ENCODE measurements at regions not wholly inside any gene's neighbourhood (a gene's known extent, or its start where the extent isn't known, plus 50 kb on each side); places are given as distances from the start of the nearest gene placed in this dataset.

- TF ChIP-seq CTCF (conservative IDR thresholded peaks at IDR 0.05) (no peak), ZFX (IDR thresholded peaks at IDR 0.05) (no peak)
Observed at GRCh38 chr3:26368312-26368711, 254.3 kb upstream of the LRRC3B start.
